Keratinocyte (primary cell): ENCODE measurements at regions not wholly inside any gene's neighbourhood (a gene's known extent, or its start where the extent isn't known, plus 50 kb on each side); places are given as distances from the start of the nearest gene placed in this dataset.

Experiments used
- DNase-seq: peaks from one replicate; pipeline ENCODE4 v3.0.0-alpha.2; 2011; ENCODE audit warnings: low read depth, missing footprints, low spot score
- FAIRE-seq: peaks from 2 replicates; lab custom pipeline; 2011; peaks lifted over from hg19 to GRCh38; lab: Jason Lieb, UNC
- H2AFZ ChIP-seq: 2 replicates; pipeline ENCODE4 v1.6.0; 2012; ENCODE audit warnings: low read length, control low read depth, inconsistent platforms; ENCODE audit not compliant: control insufficient read depth
- H3K27ac ChIP-seq: 2 replicates; pipeline ENCODE4 v1.5.1; 2011; ENCODE audit warnings: low read length; ENCODE audit not compliant: control insufficient read depth, insufficient read depth
- H3K27me3 ChIP-seq: 3 replicates; pipeline ENCODE4 v1.6.0; 2011; ENCODE audit warnings: low read length; ENCODE audit not compliant: control insufficient read depth, insufficient read depth; ENCODE audit errors: extremely low read depth
- H3K36me3 ChIP-seq, 2 experiments: 2 replicates in 1 of 2; 3 replicates in 1 of 2; pipeline ENCODE4 v1.5.1; 2011; ENCODE audit warnings: low read length in 2 of 2, mild to moderate bottlenecking in 1 of 2; ENCODE audit not compliant: control insufficient read depth in 2 of 2, insufficient read depth in 2 of 2; ENCODE audit errors: extremely low read depth in 1 of 2
- H3K4me1 ChIP-seq: 3 replicates; pipeline ENCODE4 v1.5.1; 2011; ENCODE audit warnings: low read length; ENCODE audit not compliant: control insufficient read depth, insufficient read depth; ENCODE audit errors: extremely low read depth
- H3K4me2 ChIP-seq: 3 replicates; pipeline ENCODE4 v1.6.0; 2011; ENCODE audit warnings: low read depth, low read length; ENCODE audit not compliant: control insufficient read depth, insufficient read depth; ENCODE audit errors: extremely low read depth
- H3K4me3 ChIP-seq, 3 experiments: fragments of 200-600 bp in 1 of 3; sonication (generic) in 1 of 3; 2 replicates in 2 of 3; 3 replicates in 1 of 3; pipeline ENCODE4 v1.5.1; 2011 to 2016; ENCODE audit warnings: low read length in 3 of 3, mild to moderate bottlenecking in 3 of 3, control low read depth in 2 of 3, inconsistent platforms in 1 of 3, low read depth in 1 of 3, mixed read lengths in 1 of 3, mixed run types in 1 of 3, moderate library complexity in 1 of 3; ENCODE audit not compliant: control insufficient read depth in 2 of 3, insufficient read depth in 2 of 3; ENCODE audit errors: extremely low read depth in 1 of 3
- H3K79me2 ChIP-seq: 2 replicates; pipeline ENCODE4 v1.6.0; 2012; ENCODE audit warnings: low read length; ENCODE audit not compliant: control insufficient read depth, insufficient read depth
- H3K9ac ChIP-seq: 3 replicates; pipeline ENCODE4 v1.6.0; 2011; ENCODE audit warnings: low read length; ENCODE audit not compliant: control insufficient read depth, insufficient read depth; ENCODE audit errors: extremely low read depth
- H3K9me1 ChIP-seq: 3 replicates; pipeline ENCODE4 v1.6.0; 2011; ENCODE audit warnings: low read length; ENCODE audit not compliant: control insufficient read depth, insufficient read depth; ENCODE audit errors: extremely low read depth
- H3K9me3 ChIP-seq: 2 replicates; pipeline ENCODE4 v1.5.1; 2012; ENCODE audit warnings: low read depth, low read length; ENCODE audit not compliant: control insufficient read depth
- H4K20me1 ChIP-seq: 3 replicates; pipeline ENCODE4 v1.6.0; 2011; ENCODE audit warnings: low read length; ENCODE audit not compliant: control insufficient read depth, insufficient read depth; ENCODE audit errors: extremely low read depth
- EZH2 ChIP-seq: IDR thresholded peaks from one replicate; pipeline ENCODE4 v1.6.1; 2012; ENCODE audit warnings: inconsistent platforms, mild to moderate bottlenecking, low read length, moderate library complexity
- dilution Hi-C: fragments of 300-500 bp; cut with MboI; formaldehyde crosslinking; loops from one replicate; pipeline ENCODE4 v1.7.0; 2020; ENCODE audit warnings: low sequenced_read_pairs; ENCODE audit not compliant: extremely low pct_ligation_motif_present
- TF ChIP-seq, protein P1 (sequence below), 3 experiments: IDR thresholded peaks in 1 of 3; conservative IDR thresholded peaks in 1 of 3; optimal IDR thresholded peaks in 1 of 3; 2 replicates in 2 of 3; 3 replicates in 1 of 3; pipeline versions ENCODE3 to v1.5.1; 2011; ENCODE audit warnings: low read length in 3 of 3, mild to moderate bottlenecking in 3 of 3, moderate library complexity in 2 of 3, control low read depth in 1 of 3, inconsistent platforms in 1 of 3; ENCODE audit not compliant: insufficient read depth in 2 of 3; ENCODE audit errors: extremely low read depth in 1 of 3

DNA sequence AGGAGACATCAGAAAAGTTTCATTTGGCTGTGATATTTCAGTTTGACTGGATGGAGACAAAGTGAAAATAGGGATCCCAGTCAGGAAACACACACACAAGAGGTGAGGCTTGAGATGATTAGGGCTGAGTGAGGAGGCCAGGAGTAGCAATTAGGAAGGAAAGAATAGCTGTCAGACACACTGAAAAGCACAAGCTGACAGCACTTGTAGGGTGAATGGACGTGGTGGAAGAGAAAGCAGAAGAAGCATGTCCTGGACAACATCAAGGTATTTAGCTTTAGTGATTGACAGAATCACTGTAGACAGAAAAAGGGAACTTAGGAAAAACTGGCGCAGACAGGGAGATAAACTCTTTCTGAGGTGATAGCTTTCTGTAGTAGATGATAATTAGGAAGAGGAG, 347.7 kb downstream of the TGFB2 start:
- H3K9ac ChIP-seq: no peak overlapping the region
- DNase-seq (no peak), FAIRE-seq (peak; percentile 67)
- no peaks in the 10 kb centered on the region for H3K9me1 ChIP-seq
- no peak for TF ChIP-seq EZH2
- TF ChIP-seq, protein P1, sequence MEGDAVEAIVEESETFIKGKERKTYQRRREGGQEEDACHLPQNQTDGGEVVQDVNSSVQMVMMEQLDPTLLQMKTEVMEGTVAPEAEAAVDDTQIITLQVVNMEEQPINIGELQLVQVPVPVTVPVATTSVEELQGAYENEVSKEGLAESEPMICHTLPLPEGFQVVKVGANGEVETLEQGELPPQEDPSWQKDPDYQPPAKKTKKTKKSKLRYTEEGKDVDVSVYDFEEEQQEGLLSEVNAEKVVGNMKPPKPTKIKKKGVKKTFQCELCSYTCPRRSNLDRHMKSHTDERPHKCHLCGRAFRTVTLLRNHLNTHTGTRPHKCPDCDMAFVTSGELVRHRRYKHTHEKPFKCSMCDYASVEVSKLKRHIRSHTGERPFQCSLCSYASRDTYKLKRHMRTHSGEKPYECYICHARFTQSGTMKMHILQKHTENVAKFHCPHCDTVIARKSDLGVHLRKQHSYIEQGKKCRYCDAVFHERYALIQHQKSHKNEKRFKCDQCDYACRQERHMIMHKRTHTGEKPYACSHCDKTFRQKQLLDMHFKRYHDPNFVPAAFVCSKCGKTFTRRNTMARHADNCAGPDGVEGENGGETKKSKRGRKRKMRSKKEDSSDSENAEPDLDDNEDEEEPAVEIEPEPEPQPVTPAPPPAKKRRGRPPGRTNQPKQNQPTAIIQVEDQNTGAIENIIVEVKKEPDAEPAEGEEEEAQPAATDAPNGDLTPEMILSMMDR (optimal IDR thresholded peaks at IDR 0.05 in 1 of 3, IDR thresholded peaks at IDR 0.05 in 1 of 3, conservative IDR thresholded peaks at IDR 0.05 in 1 of 3; ENCODE audit: extremely low read depth in 1 of 3, insufficient read depth in 2 of 3, low read length in 3 of 3): no peak
- H3K4me1 ChIP-seq: no peaks in the 10 kb centered on the region
- no peaks in the 10 kb centered on the region for H3K36me3 ChIP-seq
- no peaks in the 10 kb centered on the region for H4K20me1 ChIP-seq
- no peak overlapping the region for H3K27ac ChIP-seq
- dilution Hi-C loops: no loop called here
- H3K27me3 ChIP-seq: no peaks in the 10 kb centered on the region
- no peak overlapping the region for H2AFZ ChIP-seq
- no peak overlapping the region for H3K4me2 ChIP-seq
- H3K79me2 ChIP-seq: no peaks in the 10 kb centered on the region
- H3K4me3 ChIP-seq: no peak overlapping the region
- peaks cover 2% of the 10 kb centered on the region for H3K9me3 ChIP-seq

DNA sequence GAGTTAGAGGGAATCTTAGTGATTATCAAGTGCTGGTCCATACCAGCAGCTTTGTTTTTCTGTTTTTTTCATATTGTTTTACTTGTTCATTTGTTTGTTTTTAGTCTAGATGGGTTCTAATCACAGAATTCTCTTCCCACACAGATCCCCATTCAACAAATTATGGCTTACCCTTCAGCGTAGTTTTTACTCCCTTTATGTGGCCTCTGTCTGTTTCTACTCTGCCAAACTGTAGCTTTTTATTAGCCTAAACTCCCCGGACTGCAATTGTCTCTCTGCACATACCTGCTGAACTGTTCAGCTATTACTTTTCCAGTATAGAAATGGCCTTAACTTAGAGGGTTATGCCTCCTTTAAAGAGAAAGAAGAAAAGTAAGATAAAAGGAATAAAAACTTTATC, 348.5 kb downstream of the TGFB2 start:
- dilution Hi-C loops: no loop called here
- no peak for FAIRE-seq

More for the DNA sequence above, 348.5 kb downstream of the TGFB2 start:
- Histone ChIP-seq H3K9ac (no peak overlapping the region), H3K79me2 (no peaks in the 10 kb centered on the region), H3K4me3 (no peak overlapping the region), H4K20me1 (no peaks in the 10 kb centered on the region), H2AFZ (no peak overlapping the region), H3K9me3 (peaks cover 2% of the 10 kb centered on the region), H3K4me2 (no peak overlapping the region), H3K36me3 (no peaks in the 10 kb centered on the region), H3K4me1 (no peaks in the 10 kb centered on the region), H3K9me1 (no peaks in the 10 kb centered on the region), H3K27me3 (no peaks in the 10 kb centered on the region), H3K27ac (no peak overlapping the region)
- TF ChIP-seq, protein P1 (optimal IDR thresholded peaks at IDR 0.05 in 1 of 3, IDR thresholded peaks at IDR 0.05 in 1 of 3, conservative IDR thresholded peaks at IDR 0.05 in 1 of 3; ENCODE audit: extremely low read depth in 1 of 3, insufficient read depth in 2 of 3, low read length in 3 of 3): no peak
- TF ChIP-seq EZH2: no peak
- DNase-seq: no peak
